GM12878 (cell line): ENCODE measurements at regions not wholly inside any gene's neighbourhood (a gene's known extent, or its start where the extent isn't known, plus 50 kb on each side); places are given as distances from the start of the nearest gene placed in this dataset.

ENCODE experiments used
- ATAC-seq: fragments of 200-7000 bp; cut with Tn5 transposase; 3 replicates; pipeline ENCODE4 v1.9.1; 2020; ENCODE audit warnings: mild to moderate bottlenecking, moderate library complexity
- BruUV-seq: library from RNA; stranded (reverse); fragments of 400-500 nt; replicated peaks from 2 replicates; lab custom pipeline; 2021; lab: Mats Ljungman, UMichigan
- CTCF ChIA-PET: fragments of 300-600 bp; sonication (Branson Sonifier 250); formaldehyde crosslinking; extraction: SDS; loops from one replicate; lab custom pipeline; 2021; ENCODE audit warnings: inconsistent platforms; lab: Yijun Ruan, JAX
- POLR2A ChIA-PET: fragments of 350-600 bp; formaldehyde crosslinking; extraction: SDS; loops from one replicate; lab custom pipeline; 2021; ENCODE audit warnings: inconsistent platforms; lab: Charles Lee
- RAD21 ChIA-PET: fragments of 300-600 bp; sonication (Branson Sonifier 250); formaldehyde crosslinking; loops from one replicate; lab custom pipeline; 2023; ENCODE audit warnings: antibody characterized with exemption; ENCODE audit not compliant: unreplicated experiment; lab: Charles Lee
- SMC1A ChIA-PET: fragments of 300-600 bp; sonication (Branson Sonifier 250); formaldehyde crosslinking; loops from one replicate; lab custom pipeline; 2023; ENCODE audit not compliant: unreplicated experiment, uncharacterized antibody; lab: Charles Lee
- DNase-seq: peaks from one replicate; pipeline ENCODE4 v3.0.0-alpha.2; 2011; ENCODE audit warnings: low read depth, low spot score
- FAIRE-seq: peaks from 3 replicates; lab custom pipeline; 2011; peaks lifted over from hg19 to GRCh38; lab: Jason Lieb, UNC
- H2AFZ ChIP-seq: 2 replicates; pipeline ENCODE4 v1.6.0; 2011; ENCODE audit warnings: low read depth, low read length, control low read depth; ENCODE audit not compliant: control insufficient read depth
- H3K27ac ChIP-seq: 2 replicates; pipeline ENCODE4 v1.5.1; 2011; ENCODE audit warnings: control low read depth; ENCODE audit not compliant: control insufficient read depth, insufficient read depth
- H3K27me3 ChIP-seq, 2 experiments: replicated peaks in 1 of 2; 2 replicates each; pipeline versions ENCODE4 v1.6.0 to v1.6.1; 2011; ENCODE audit warnings: low read length in 1 of 2; ENCODE audit not compliant: control insufficient read depth in 2 of 2, insufficient read depth in 2 of 2
- H3K36me3 ChIP-seq, 2 experiments: 2 replicates each; pipeline ENCODE4 v1.5.1; 2011; ENCODE audit warnings: low read length in 1 of 2; ENCODE audit not compliant: control insufficient read depth in 2 of 2, insufficient read depth in 2 of 2
- H3K4me1 ChIP-seq: 2 replicates; pipeline ENCODE4 v1.6.1; 2011; ENCODE audit warnings: mild to moderate bottlenecking, low read length, moderate library complexity, mixed read lengths; ENCODE audit not compliant: control insufficient read depth, insufficient read depth
- H3K4me2 ChIP-seq: 2 replicates; pipeline ENCODE4 v1.6.0; 2011; ENCODE audit warnings: control low read depth; ENCODE audit not compliant: control insufficient read depth, insufficient read depth
- H3K4me3 ChIP-seq: fragments of 200-600 bp; sonication (generic); 2 replicates; pipeline ENCODE4 v1.5.1; 2016
- H3K79me2 ChIP-seq: 2 replicates; pipeline ENCODE4 v1.6.0; 2011; ENCODE audit warnings: low read length; ENCODE audit not compliant: control insufficient read depth, insufficient read depth
- H3K9ac ChIP-seq: 2 replicates; pipeline ENCODE4 v1.8.0; 2011; ENCODE audit warnings: low read length, control low read depth, mixed read lengths; ENCODE audit not compliant: control insufficient read depth, insufficient read depth
- H3K9me3 ChIP-seq: replicated peaks from 3 replicates; pipeline ENCODE4 v1.5.1; 2011; ENCODE audit warnings: mild to moderate bottlenecking, low read length; ENCODE audit not compliant: control insufficient read depth, insufficient read depth
- H4K20me1 ChIP-seq: 2 replicates; pipeline ENCODE4 v1.6.0; 2011; ENCODE audit not compliant: control insufficient read depth, insufficient read depth
- FOS ChIP-seq: IDR thresholded peaks from 3 replicates; pipeline ENCODE4 v1.6.1; 2011; ENCODE audit warnings: borderline replicate concordance; ENCODE audit not compliant: insufficient read length; ENCODE audit errors: extremely low read depth
- GATAD2B ChIP-seq: fragments of 450-650 bp; conservative IDR thresholded peaks from 2 replicates; pipeline ENCODE4 v1.6.1; 2017; ENCODE audit warnings: low read depth, mild to moderate bottlenecking, moderate library complexity
- KAT2A ChIP-seq: conservative IDR thresholded peaks from 2 replicates; pipeline ENCODE4 v1.6.1; 2011; ENCODE audit warnings: low read depth, low read length; ENCODE audit not compliant: control insufficient read depth
- RELA ChIP-seq: fragments of 450-650 bp; IDR thresholded peaks from 2 replicates; pipeline ENCODE4 v1.8.0; 2014; ENCODE audit warnings: borderline replicate concordance; ENCODE audit not compliant: partially characterized antibody
- SPI1 ChIP-seq: IDR thresholded peaks from 2 replicates; pipeline ENCODE4 v1.6.1; 2011; ENCODE audit warnings: low read depth, mild to moderate bottlenecking, low read length, moderate library complexity, borderline replicate concordance; ENCODE audit not compliant: insufficient read depth
- WGBS: methylation state at CpG from one replicate; pipeline ENCODE4 v1.1.6; 2016; ENCODE audit warnings: low lambda C conversion rate; ENCODE audit not compliant: insufficient replicate concordance, insufficient coverage; ENCODE audit errors: missing lambda C conversion rate; 5-methylcytosine and 5-hydroxymethylcytosine counted together
- in situ Hi-C: fragments of 300-500 bp; cut with MboI; formaldehyde crosslinking; loops from 9 replicates; pipeline ENCODE4 v1.14.3; 2018; ENCODE audit warnings: mixed read lengths
- intact Hi-C: fragments of 100-400 bp; cut with micrococcal nuclease; formaldehyde crosslinking; loops from one replicate; pipeline ENCODE4 v1.14.2; 2022; ENCODE audit not compliant: unreplicated experiment
- TF ChIP-seq, protein P1 (sequence below): fragments of 450-650 bp; IDR thresholded peaks from 2 replicates; pipeline ENCODE4 v1.6.1; 2018; ENCODE audit warnings: mild to moderate bottlenecking, low read depth, moderate library complexity; ENCODE audit not compliant: partially characterized antibody
- TF ChIP-seq, protein P2 (sequence below): fragments of 450-650 bp; IDR thresholded peaks from 2 replicates; pipeline ENCODE4 v1.6.1; 2017; ENCODE audit warnings: mild to moderate bottlenecking, moderate library complexity

DNA sequence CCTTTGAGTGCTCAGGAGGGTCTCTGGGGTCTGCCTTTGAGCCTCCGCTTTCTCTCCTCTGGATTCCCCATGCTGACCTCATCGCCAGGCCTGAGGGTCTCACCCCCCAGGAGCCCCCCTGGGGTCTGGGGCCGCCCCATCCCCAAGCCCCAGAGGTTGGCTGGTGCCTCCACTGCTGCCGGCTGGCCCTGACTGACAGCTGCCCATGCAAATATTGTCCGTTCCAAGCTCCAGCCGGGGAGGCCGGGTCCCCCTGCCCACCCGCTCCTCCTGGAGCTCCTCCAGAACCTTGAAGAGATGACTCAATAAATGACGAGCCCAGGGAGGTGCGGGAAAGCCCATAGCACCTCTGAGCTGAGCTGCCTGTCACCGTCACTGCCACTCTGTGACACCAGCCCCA is 173.8 kb downstream of the RBFOX3 start (continued):
- TF ChIP-seq FOS (no peak), RELA (no peak)
- TF ChIP-seq, all 136 proteins: peak for 0

DNA sequence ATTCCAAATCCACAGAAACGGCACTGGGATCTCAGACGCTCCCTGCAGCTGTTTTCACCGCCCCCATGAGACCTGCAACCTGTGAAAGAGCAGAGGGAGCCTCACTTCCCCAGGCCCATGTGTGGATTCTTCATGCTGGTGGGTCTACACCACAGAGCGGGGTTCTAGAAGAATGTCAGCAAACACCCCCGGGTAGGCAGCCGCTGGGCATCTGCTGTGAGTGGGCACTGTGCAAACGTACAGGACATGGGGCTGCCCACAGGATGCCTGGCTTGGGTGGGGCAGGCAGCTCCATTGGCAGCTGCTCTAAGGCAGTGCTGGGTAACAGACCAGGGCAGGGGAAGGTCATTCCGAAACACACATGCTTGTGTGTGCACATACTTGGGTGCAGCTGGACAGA is 174.9 kb downstream of the RBFOX3 start:
- intact Hi-C loops: no loop called here
- no peak overlapping the region for H3K9ac ChIP-seq
- CTCF ChIA-PET: no interaction called here
- POLR2A ChIA-PET: no interaction called here
- WGBS: 17% methylated on average over 8 of the region's 8 CpGs
- no peaks in the 10 kb centered on the region for H3K36me3 ChIP-seq
- FAIRE-seq: no peak
- H3K4me3 ChIP-seq: no peak overlapping the region
- in situ Hi-C loops: no loop called here
- H3K4me2 ChIP-seq: no peak overlapping the region
- H3K27ac ChIP-seq: no peak overlapping the region
- H3K9me3 ChIP-seq: no peaks in the 10 kb centered on the region
- DNase-seq: no peak
- H2AFZ ChIP-seq: no peak overlapping the region
- no peaks in the 10 kb centered on the region for H3K79me2 ChIP-seq
- no peak for TF ChIP-seq KAT2A
- TF ChIP-seq, protein P1, sequence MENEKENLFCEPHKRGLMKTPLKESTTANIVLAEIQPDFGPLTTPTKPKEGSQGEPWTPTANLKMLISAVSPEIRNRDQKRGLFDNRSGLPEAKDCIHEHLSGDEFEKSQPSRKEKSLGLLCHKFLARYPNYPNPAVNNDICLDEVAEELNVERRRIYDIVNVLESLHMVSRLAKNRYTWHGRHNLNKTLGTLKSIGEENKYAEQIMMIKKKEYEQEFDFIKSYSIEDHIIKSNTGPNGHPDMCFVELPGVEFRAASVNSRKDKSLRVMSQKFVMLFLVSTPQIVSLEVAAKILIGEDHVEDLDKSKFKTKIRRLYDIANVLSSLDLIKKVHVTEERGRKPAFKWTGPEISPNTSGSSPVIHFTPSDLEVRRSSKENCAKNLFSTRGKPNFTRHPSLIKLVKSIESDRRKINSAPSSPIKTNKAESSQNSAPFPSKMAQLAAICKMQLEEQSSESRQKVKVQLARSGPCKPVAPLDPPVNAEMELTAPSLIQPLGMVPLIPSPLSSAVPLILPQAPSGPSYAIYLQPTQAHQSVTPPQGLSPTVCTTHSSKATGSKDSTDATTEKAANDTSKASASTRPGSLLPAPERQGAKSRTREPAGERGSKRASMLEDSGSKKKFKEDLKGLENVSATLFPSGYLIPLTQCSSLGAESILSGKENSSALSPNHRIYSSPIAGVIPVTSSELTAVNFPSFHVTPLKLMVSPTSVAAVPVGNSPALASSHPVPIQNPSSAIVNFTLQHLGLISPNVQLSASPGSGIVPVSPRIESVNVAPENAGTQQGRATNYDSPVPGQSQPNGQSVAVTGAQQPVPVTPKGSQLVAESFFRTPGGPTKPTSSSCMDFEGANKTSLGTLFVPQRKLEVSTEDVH: no peak
- TF ChIP-seq, protein P2, sequence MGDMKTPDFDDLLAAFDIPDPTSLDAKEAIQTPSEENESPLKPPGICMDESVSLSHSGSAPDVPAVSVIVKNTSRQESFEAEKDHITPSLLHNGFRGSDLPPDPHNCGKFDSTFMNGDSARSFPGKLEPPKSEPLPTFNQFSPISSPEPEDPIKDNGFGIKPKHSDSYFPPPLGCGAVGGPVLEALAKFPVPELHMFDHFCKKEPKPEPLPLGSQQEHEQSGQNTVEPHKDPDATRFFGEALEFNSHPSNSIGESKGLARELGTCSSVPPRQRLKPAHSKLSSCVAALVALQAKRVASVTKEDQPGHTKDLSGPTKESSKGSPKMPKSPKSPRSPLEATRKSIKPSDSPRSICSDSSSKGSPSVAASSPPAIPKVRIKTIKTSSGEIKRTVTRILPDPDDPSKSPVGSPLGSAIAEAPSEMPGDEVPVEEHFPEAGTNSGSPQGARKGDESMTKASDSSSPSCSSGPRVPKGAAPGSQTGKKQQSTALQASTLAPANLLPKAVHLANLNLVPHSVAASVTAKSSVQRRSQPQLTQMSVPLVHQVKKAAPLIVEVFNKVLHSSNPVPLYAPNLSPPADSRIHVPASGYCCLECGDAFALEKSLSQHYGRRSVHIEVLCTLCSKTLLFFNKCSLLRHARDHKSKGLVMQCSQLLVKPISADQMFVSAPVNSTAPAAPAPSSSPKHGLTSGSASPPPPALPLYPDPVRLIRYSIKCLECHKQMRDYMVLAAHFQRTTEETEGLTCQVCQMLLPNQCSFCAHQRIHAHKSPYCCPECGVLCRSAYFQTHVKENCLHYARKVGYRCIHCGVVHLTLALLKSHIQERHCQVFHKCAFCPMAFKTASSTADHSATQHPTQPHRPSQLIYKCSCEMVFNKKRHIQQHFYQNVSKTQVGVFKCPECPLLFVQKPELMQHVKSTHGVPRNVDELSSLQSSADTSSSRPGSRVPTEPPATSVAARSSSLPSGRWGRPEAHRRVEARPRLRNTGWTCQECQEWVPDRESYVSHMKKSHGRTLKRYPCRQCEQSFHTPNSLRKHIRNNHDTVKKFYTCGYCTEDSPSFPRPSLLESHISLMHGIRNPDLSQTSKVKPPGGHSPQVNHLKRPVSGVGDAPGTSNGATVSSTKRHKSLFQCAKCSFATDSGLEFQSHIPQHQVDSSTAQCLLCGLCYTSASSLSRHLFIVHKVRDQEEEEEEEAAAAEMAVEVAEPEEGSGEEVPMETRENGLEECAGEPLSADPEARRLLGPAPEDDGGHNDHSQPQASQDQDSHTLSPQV: no peak
- TF ChIP-seq SPI1: no peak
- TF ChIP-seq GATAD2B: no peak
- SMC1A ChIA-PET: no interaction called here
- no peaks in the 10 kb centered on the region for H3K4me1 ChIP-seq
- BruUV-seq: no TSS peak
- RAD21 ChIA-PET: no interaction called here
- peaks cover 0 to 1% of the 10 kb centered on the region in 2 experiments; a peak in 3 of 4 replicates for H3K27me3 ChIP-seq
- no peak for ATAC-seq
- no peaks in the 10 kb centered on the region for H4K20me1 ChIP-seq
